ENCODE measurements at regions not wholly inside any gene's neighbourhood (a gene's known extent, or its start where the extent isn't known, plus 50 kb on each side); places are given as distances from the start of the nearest gene placed in this dataset.

DNA sequence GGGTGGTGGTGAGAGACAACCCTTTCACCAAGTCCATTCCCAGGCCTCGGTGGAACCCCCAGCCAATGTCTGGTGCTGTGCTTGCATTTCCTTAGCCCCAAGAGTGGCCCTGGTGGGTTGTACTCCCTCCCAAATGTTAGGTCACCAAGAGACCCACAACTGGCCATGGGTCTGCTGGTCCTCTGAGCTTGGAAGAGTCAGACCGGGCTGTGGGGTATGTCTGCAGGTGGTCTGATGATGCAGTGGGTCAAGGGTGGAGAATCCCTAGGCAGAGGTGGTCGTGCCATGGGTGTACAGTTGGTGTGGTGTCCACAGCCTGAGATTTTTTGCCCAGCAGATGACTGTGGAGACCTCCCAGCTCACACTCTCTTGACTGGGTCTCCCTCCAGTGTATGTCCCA, 535.7 kb upstream of the CNKSR2 start:
- TF ChIP-seq, protein P1, sequence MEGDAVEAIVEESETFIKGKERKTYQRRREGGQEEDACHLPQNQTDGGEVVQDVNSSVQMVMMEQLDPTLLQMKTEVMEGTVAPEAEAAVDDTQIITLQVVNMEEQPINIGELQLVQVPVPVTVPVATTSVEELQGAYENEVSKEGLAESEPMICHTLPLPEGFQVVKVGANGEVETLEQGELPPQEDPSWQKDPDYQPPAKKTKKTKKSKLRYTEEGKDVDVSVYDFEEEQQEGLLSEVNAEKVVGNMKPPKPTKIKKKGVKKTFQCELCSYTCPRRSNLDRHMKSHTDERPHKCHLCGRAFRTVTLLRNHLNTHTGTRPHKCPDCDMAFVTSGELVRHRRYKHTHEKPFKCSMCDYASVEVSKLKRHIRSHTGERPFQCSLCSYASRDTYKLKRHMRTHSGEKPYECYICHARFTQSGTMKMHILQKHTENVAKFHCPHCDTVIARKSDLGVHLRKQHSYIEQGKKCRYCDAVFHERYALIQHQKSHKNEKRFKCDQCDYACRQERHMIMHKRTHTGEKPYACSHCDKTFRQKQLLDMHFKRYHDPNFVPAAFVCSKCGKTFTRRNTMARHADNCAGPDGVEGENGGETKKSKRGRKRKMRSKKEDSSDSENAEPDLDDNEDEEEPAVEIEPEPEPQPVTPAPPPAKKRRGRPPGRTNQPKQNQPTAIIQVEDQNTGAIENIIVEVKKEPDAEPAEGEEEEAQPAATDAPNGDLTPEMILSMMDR (IDR thresholded peaks at IDR 0.05): no peak
- TF ChIP-seq POLR2A (IDR thresholded peaks at IDR 0.05): no peak
